HUES64 (cell line): ENCODE measurements at regions not wholly inside any gene's neighbourhood (a gene's known extent, or its start where the extent isn't known, plus 50 kb on each side); places are given as distances from the start of the nearest gene placed in this dataset.

Source experiments
- H3K27ac ChIP-seq: 2 replicates; pipeline ENCODE4 v1.7.0; 2013; ENCODE audit warnings: low read depth, low read length, inconsistent platforms
- H3K27me3 ChIP-seq: 2 replicates; pipeline ENCODE4 v1.6.1; 2013; ENCODE audit warnings: mild to moderate bottlenecking, low read length; ENCODE audit not compliant: insufficient read depth
- H3K36me3 ChIP-seq: 2 replicates; pipeline ENCODE4 v1.6.1; 2013; ENCODE audit warnings: mild to moderate bottlenecking, low read length; ENCODE audit not compliant: insufficient read depth
- H3K4me1 ChIP-seq: 2 replicates; pipeline ENCODE4 v1.6.1; 2013; ENCODE audit warnings: mild to moderate bottlenecking, low read length, moderate library complexity; ENCODE audit not compliant: insufficient read depth
- H3K4me3 ChIP-seq: 2 replicates; pipeline ENCODE4 v1.5.1; 2013; ENCODE audit warnings: mild to moderate bottlenecking, low read length, moderate library complexity
- H3K9ac ChIP-seq: 2 replicates; pipeline ENCODE4 v1.6.1; 2013; ENCODE audit warnings: mild to moderate bottlenecking, low read depth, low read length
- H3K9me3 ChIP-seq: 2 replicates; pipeline ENCODE4 v1.6.1; 2013; ENCODE audit warnings: low read depth, low read length; ENCODE audit not compliant: insufficient read depth
- WGBS: fragments of 150-250, 120-280 bp; methylation state at CpG from one replicate; pipeline ENCODE4 v1.1.7; 2013; ENCODE audit warnings: missing lambda C conversion rate; 5-methylcytosine and 5-hydroxymethylcytosine counted together

DNA sequence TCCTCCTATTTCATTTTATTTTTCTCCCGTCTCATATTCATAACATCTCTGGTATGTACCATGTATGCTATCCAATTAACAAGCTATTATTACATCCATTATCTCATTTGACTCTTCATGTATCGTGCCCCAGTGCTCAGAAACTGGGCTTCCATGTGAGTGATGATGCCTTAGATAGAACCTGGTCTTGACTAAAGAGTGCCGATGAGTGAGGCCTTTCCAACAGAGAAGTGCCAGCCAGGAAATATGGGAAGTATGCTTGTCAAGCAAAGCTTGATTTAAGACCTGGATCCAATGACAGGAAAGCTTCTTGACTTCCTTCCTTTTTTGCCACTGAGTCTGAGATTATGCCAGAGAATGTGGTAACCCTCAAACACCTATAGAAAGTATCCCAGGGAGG lies 371.7 kb upstream of the FGF13 start:
- Histone ChIP-seq H3K4me1 (no peaks in the 10 kb centered on the region), H3K9me3 (no peaks in the 10 kb centered on the region), H3K4me3 (no peak overlapping the region), H3K36me3 (no peaks in the 10 kb centered on the region), H3K9ac (no peak overlapping the region), H3K27ac (no peak overlapping the region), H3K27me3 (no peaks in the 10 kb centered on the region)
- 90% methylated on average over 3 of the region's 3 CpGs for WGBS

DNA sequence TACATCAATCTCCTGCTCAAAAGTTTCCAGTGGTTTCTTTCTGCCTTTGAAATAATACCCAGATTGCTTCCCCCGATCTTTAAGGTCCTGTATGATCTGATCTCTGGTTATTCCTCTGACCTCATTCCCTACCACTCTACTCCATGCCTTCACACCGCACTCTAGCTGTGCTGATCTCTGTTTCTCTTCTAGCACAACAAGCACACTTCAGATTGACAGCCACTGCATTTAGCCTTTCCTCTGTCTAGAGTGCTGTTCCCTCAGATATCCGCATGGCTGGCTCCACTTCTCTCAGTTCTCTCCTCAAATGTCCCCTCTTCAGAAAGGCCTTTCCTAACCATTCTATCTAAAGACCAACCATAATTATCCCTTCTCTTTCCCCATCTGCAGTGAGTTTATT lies 370.4 kb upstream of the FGF13 start:
- no peaks in the 10 kb centered on the region for H3K4me1 ChIP-seq

DNA sequence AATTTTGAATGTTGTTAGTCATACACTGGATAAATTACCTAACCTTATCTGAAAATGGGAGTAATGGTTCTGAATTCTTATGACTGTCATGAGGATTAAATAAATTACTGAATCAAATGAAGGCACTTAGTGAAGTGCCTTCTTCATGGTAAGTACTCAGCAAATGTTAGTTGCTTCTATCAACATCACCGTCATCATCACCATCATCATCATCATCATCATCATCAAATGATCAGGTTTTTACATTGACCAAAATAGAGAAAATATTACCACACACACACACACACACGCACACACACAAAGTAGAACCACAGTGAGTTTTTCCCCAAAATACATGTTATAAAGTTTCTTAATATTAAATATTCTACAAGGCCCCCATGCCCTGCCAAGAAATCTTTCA lies 368.3 kb upstream of the FGF13 start:
- Histone ChIP-seq H3K4me3 (no peak overlapping the region), H3K9me3 (no peaks in the 10 kb centered on the region), H3K36me3 (no peaks in the 10 kb centered on the region), H3K27ac (no peak overlapping the region), H3K4me1 (no peaks in the 10 kb centered on the region), H3K27me3 (no peaks in the 10 kb centered on the region), H3K9ac (no peak overlapping the region)
- 95% methylated on average over 1 of the region's 2 CpGs for WGBS

More for the DNA sequence above, 370.4 kb upstream of the FGF13 start:
- H3K27me3 ChIP-seq, result no peaks in the 10 kb centered on the region
- no peak overlapping the region for H3K9ac ChIP-seq
- H3K4me3 ChIP-seq, result no peak overlapping the region
- no peak overlapping the region for H3K27ac ChIP-seq
- no peaks in the 10 kb centered on the region for H3K9me3 ChIP-seq
- WGBS, result 91% methylated on average over 3 of the region's 3 CpGs
- H3K36me3 ChIP-seq, result no peaks in the 10 kb centered on the region

DNA sequence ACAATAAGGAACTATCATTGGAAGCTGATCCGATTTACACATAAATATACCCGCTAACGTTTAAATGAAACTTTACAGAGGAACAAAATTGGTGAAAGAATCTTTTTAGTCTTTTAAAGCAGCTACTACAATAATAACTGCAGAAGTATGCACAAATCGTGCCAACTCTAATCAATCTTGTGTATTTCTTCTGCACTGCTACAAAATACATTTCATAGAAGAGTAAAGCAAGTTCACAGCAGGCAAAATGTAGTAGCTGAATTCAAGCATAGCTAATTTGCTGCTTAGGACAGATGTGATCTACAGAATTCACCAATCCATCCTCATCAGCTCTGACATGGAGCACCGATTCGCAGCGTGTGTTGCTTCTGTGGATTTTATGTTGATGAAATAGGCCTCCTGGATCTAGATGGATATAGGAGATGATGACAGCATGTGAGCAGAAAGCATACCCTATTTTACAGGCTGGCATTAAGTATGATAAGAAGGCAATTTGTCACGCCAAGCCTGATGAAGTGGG lies 367.3 kb upstream of the FGF13 start:
- Histone ChIP-seq H3K27me3 (no peaks in the 10 kb centered on the region), H3K4me3 (no peak overlapping the region), H3K9me3 (no peaks in the 10 kb centered on the region), H3K4me1 (no peaks in the 10 kb centered on the region), H3K27ac (no peak overlapping the region), H3K9ac (no peak overlapping the region), H3K36me3 (no peaks in the 10 kb centered on the region)
- 96% methylated on average over 7 of the region's 8 CpGs for WGBS

DNA sequence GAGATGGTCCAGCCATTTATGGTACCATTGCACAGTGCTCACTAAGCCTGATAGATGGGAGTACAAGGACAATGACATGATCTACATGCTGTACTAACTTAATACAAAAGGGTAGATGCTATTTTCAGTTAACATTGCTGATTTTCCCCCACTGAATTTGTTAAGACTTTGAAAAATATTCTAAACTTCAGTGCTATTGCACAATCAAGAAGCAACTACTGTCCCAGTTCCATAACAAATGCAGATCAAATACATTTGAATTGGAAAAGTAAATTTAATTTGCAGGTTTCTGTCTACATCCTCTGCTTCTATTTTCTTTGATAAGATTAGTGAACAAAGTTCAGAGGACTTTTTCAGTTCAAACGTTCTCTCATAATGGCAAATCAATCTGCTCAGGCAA lies 366.8 kb upstream of the FGF13 start:
- H3K4me3 ChIP-seq, result no peak overlapping the region
- H3K36me3 ChIP-seq, result no peaks in the 10 kb centered on the region
- WGBS, result 88% methylated on average over 1 of the region's 1 CpG
- no peaks in the 10 kb centered on the region for H3K27me3 ChIP-seq
- H3K9ac ChIP-seq, result no peak overlapping the region
- H3K4me1 ChIP-seq, result no peaks in the 10 kb centered on the region
- H3K27ac ChIP-seq, result no peak overlapping the region
- H3K9me3 ChIP-seq, result no peaks in the 10 kb centered on the region

DNA sequence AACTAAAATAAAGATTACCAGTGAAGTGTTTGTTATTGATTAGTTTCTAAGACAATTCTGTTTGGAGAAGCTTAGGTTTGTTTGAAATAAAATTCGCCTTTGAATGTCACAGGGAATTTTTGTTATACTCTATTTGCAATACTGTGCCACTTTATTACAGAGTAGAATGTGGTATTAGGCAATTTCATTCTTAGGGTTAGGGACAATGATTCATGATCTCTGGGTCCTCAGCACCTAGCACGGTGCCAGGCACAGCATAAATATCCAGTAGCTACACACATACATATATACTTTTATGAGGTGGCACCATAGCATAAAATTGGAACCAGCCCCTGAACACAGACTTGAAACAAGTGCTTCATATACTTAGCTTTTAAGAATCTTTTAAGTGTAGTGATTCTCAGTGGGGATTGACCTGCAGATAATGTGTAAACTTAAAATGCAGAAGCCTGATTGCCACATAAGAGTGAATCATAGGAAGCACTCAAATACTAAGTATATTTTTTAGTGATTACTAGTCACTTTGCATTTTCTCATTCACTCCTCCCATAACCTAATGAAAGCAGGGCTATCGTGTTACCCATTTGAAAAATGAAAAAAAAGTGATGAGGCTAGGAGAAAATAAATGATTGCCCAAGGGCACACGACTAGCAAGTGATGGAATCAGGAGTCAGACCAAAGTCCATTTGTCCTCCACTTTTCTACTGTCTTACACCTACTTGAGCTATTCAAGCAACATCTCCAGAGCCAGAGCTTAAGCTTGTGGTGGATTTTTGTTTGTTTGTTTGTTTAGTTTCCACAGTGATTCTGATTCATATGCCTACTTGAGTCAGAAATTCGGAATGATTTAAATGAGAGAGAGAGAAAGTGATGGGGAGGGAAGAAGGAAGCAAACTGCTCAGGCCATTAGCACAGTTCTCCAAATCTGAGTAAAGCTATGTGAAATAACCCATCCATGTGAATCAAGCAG lies 366.0 kb upstream of the FGF13 start:
- H3K9ac ChIP-seq, result no peak overlapping the region
- no peaks in the 10 kb centered on the region for H3K9me3 ChIP-seq
- no peaks in the 10 kb centered on the region for H3K4me1 ChIP-seq
- H3K27ac ChIP-seq, result no peak overlapping the region
- H3K4me3 ChIP-seq, result no peak overlapping the region
- no peaks in the 10 kb centered on the region for H3K27me3 ChIP-seq
- WGBS, result 84% methylated on average over 1 of the region's 5 CpGs
- H3K36me3 ChIP-seq, result no peaks in the 10 kb centered on the region

DNA sequence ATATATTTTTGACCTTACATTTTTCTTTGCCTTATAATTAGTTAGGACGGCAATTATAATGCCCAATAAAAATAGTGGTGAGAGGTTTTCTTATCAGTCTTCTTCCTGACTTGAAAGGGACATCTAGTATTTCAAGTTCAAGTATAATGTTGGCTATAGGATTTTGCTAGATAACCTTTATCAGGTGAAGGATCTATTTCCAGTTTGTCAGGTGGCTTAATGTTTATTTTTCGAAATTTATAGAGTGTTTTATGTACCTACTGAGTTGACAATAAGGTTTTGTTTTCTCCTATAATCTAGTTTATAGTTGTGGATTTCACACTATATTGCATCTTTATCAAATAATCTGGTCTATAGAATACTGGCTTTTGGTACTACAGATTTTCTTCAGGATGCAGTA lies 351.8 kb upstream of the FGF13 start:
- WGBS, result 80% methylated on average over 1 of the region's 2 CpGs

DNA sequence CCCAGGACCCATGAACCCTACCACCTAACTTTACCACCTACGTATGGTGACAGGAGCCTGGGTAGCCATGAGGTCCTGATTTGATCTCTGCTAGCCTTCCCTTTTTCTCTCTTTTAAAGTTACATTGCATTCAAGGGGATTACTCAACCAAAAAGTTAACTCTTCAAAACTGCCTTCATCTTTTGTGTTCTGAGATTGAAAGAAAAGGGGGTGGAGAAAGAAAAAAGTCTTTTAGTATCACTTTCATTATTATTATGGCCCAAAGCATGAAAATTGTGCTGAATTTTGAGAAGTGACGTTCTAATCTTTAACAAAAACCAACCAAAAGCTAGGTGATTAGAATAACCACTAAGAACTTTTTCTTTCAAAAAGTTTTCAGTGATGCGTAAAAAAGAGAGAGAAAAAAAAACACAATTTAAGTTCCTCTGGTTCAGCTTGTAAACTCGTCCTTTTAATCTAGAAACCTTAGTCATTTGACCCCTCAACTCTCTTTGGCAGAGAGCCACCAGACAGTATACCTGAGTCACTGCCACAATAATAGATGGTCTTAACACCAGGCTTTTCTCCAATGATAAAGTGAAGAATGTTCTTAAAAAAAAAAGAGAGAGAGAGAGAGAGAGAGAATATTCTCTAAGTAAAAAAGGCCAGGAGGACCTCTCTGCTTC lies 347.4 kb upstream of the FGF13 start:
- Histone ChIP-seq H3K27ac (no peak overlapping the region), H3K4me1 (no peaks in the 10 kb centered on the region; the same call in 1 of the 2 replicates), H3K9me3 (no peaks in the 10 kb centered on the region), H3K36me3 (no peaks in the 10 kb centered on the region), H3K27me3 (no peaks in the 10 kb centered on the region), H3K9ac (no peak overlapping the region), H3K4me3 (no peak overlapping the region)
- 84% methylated on average over 3 of the region's 4 CpGs for WGBS

More for the DNA sequence above, 351.8 kb upstream of the FGF13 start:
- H3K9me3 ChIP-seq, result no peaks in the 10 kb centered on the region
- H3K4me3 ChIP-seq, result no peak overlapping the region
- H3K4me1 ChIP-seq, result no peaks in the 10 kb centered on the region; the same call in 1 of the 2 replicates
- H3K36me3 ChIP-seq, result no peaks in the 10 kb centered on the region
- H3K27ac ChIP-seq, result no peak overlapping the region
- H3K9ac ChIP-seq, result no peak overlapping the region
- no peaks in the 10 kb centered on the region for H3K27me3 ChIP-seq

DNA sequence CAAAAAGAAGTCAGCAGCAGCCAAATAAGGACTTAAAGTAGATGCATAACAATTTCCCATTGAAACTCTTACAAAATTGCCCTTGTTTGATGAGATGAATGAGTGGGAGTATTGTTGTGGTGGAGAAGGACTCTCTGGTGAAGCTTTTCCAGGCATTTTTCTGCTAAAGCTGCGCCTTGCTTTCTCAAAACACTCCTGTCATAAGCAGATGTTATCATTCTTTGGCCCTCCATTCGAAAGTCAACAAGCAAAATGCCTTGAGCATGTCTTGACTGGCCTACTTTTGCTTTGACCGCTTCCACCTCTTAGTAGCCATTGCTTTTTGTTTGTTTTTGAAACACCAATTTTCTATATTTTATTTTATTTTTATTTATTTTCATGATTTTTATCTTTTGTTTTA lies 340.9 kb upstream of the FGF13 start:
- no peak overlapping the region for H3K27ac ChIP-seq
- no peaks in the 10 kb centered on the region for H3K27me3 ChIP-seq
- WGBS, result 98% methylated on average over 3 of the region's 3 CpGs
- no peaks in the 10 kb centered on the region for H3K9me3 ChIP-seq
- no peak overlapping the region for H3K9ac ChIP-seq
- no peaks in the 10 kb centered on the region for H3K36me3 ChIP-seq
- H3K4me3 ChIP-seq, result no peak overlapping the region
- no peaks in the 10 kb centered on the region for H3K4me1 ChIP-seq

DNA sequence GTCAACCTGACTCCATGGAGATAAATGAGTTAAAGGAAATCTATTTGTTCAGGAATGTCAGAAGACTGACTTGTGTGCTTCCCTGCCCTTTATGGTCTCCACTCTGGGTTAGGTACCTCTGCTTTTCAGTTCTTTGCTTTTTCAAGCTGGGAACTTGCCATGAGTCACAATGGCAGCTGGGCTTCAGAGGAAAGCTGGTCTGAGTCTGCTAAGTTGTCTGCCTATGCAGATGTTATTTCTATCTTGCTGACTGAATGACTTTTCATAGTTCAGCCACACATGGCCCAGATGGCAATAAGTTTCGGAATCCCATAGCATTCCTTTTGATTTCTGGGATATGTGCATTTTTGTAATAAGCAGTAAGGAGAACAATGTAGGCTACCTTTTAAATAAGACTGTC lies 337.9 kb upstream of the FGF13 start:
- Histone ChIP-seq H3K4me1 (no peaks in the 10 kb centered on the region), H3K36me3 (no peaks in the 10 kb centered on the region), H3K27ac (no peak overlapping the region), H3K4me3 (no peak overlapping the region), H3K9me3 (no peaks in the 10 kb centered on the region), H3K27me3 (no peaks in the 10 kb centered on the region), H3K9ac (no peak overlapping the region)
- 88% methylated on average over 1 of the region's 1 CpG for WGBS

DNA sequence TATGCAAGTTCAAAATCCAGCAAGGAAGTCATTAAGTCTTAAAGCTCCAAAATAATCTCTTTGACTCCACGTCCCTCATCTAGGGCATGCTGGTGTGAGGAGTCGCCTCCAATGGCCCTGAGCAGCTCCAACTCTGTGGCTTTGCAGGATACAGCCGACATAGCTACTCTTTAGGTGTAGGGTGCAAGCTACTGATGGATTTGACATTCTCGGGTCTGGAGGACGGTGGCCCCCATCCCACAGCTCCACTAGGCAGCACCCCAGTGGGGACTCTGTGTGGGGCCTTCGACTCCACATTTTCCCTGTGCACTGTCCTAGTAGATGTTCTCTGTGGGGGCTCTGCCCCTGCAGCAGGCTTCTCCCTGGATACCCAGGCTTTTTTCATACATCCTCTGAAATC lies 333.2 kb upstream of the FGF13 start:
- no peaks in the 10 kb centered on the region for H3K9me3 ChIP-seq
- no peaks in the 10 kb centered on the region for H3K27me3 ChIP-seq
- WGBS, result 93% methylated on average over 6 of the region's 6 CpGs
- no peak overlapping the region for H3K27ac ChIP-seq
- no peak overlapping the region for H3K4me3 ChIP-seq
- H3K9ac ChIP-seq, result no peak overlapping the region
- no peaks in the 10 kb centered on the region for H3K4me1 ChIP-seq
- H3K36me3 ChIP-seq, result no peaks in the 10 kb centered on the region
